Neural progenitor cell (in vitro differentiated cells): ENCODE measurements at regions not wholly inside any gene's neighbourhood (a gene's known extent, or its start where the extent isn't known, plus 50 kb on each side); places are given as distances from the start of the nearest gene placed in this dataset.

Experiments used
- DNase-seq: peaks from one replicate; pipeline ENCODE4 v3.0.0-alpha.2; 2016; ENCODE audit warnings: low spot score
- H2AFZ ChIP-seq: fragments of 200-600 bp; sonication (generic); replicated peaks from 2 replicates; pipeline ENCODE4 v1.6.1; 2016; ENCODE audit warnings: antibody characterized with exemption
- H3F3A ChIP-seq: fragments of 200-600 bp; sonication (generic); 2 replicates; pipeline ENCODE4 v1.6.1; 2016; ENCODE audit warnings: antibody characterized with exemption, low read depth
- H3K27ac ChIP-seq: fragments of 200-600 bp; sonication (generic); 2 replicates; pipeline ENCODE4 v1.5.1; 2016; ENCODE audit warnings: mild to moderate bottlenecking
- H3K27me3 ChIP-seq: fragments of 200-600 bp; sonication (generic); 2 replicates; pipeline ENCODE4 v1.6.1; 2016; ENCODE audit warnings: mild to moderate bottlenecking, moderate library complexity
- H3K36me3 ChIP-seq: fragments of 200-600 bp; sonication (generic); 2 replicates; pipeline ENCODE4 v1.5.1; 2016
- H3K4me1 ChIP-seq: fragments of 200-600 bp; sonication (generic); 2 replicates; pipeline ENCODE4 v1.6.1; 2016; ENCODE audit warnings: mixed run types
- H3K4me2 ChIP-seq: fragments of 200-600 bp; sonication (generic); 2 replicates; pipeline ENCODE4 v1.6.1; 2016
- H3K4me3 ChIP-seq: fragments of 200-600 bp; sonication (generic); 2 replicates; pipeline ENCODE4 v1.5.1; 2016
- H3K79me2 ChIP-seq: fragments of 200-600 bp; sonication (generic); 2 replicates; pipeline ENCODE4 v1.6.1; 2016; ENCODE audit warnings: low read depth
- H3K9ac ChIP-seq: fragments of 200-600 bp; sonication (generic); 2 replicates; pipeline ENCODE4 v1.6.1; 2016
- H3K9me3 ChIP-seq: fragments of 200-600 bp; sonication (generic); 2 replicates; pipeline ENCODE4 v1.5.1; 2016; ENCODE audit warnings: low read depth
- H4K20me1 ChIP-seq: fragments of 200-600 bp; sonication (generic); 2 replicates; pipeline ENCODE4 v1.6.1; 2016; ENCODE audit warnings: low read depth
- H3K27ac Mint-ChIP-seq: 3 replicates; pipeline ENCODE4 v1.8.0; 2021; ENCODE audit warnings: mixed read lengths
- H3K27me3 Mint-ChIP-seq: 2 replicates; pipeline ENCODE4 v1.8.0; 2022; ENCODE audit warnings: low read depth, mild to moderate bottlenecking, inconsistent platforms, moderate library complexity, mixed read lengths; ENCODE audit not compliant: insufficient read depth
- H3K36me3 Mint-ChIP-seq: 3 replicates; pipeline ENCODE4 v1.8.0; 2021; ENCODE audit warnings: mixed read lengths
- H3K4me1 Mint-ChIP-seq: 3 replicates; pipeline ENCODE4 v1.8.0; 2021; ENCODE audit warnings: mixed read lengths
- H3K4me3 Mint-ChIP-seq: 3 replicates; pipeline ENCODE4 v1.8.0; 2021; ENCODE audit warnings: mild to moderate bottlenecking, moderate library complexity, mixed read lengths
- H3K9me3 Mint-ChIP-seq: 3 replicates; pipeline ENCODE4 v1.8.0; 2020; ENCODE audit warnings: mixed read lengths
- CTCF ChIP-seq: fragments of 200-600 bp; sonication (generic); IDR thresholded peaks from 2 replicates; pipeline ENCODE4 v1.5.1; 2017; ENCODE audit warnings: antibody characterized with exemption, mild to moderate bottlenecking
- EZH2 ChIP-seq: fragments of 200-600 bp; sonication (generic); IDR thresholded peaks from 2 replicates; pipeline ENCODE4 v1.6.1; 2017; ENCODE audit warnings: antibody characterized with exemption, mild to moderate bottlenecking, moderate library complexity
- EZH2phosphoT487 ChIP-seq: fragments of 200-600 bp; sonication (generic); IDR thresholded peaks from 2 replicates; pipeline ENCODE4 v1.6.1; 2017; ENCODE audit warnings: antibody characterized with exemption

GRCh38 chr10:29869593-29869992 lies 189.8 kb downstream of the JCAD start:
- peaks cover 2% of the 10 kb centered on the region for H3K36me3 Mint-ChIP-seq
- Histone ChIP-seq H3F3A (no peaks in the 10 kb centered on the region), H2AFZ (no peak overlapping the region), H3K4me3 (no peak overlapping the region), H3K79me2 (no peaks in the 10 kb centered on the region), H3K9ac (no peak overlapping the region), H3K36me3 (no peaks in the 10 kb centered on the region), H3K4me1 (no peaks in the 10 kb centered on the region), H4K20me1 (no peaks in the 10 kb centered on the region), H3K9me3 (no peaks in the 10 kb centered on the region), H3K27me3 (no peaks in the 10 kb centered on the region), H3K4me2 (no peak overlapping the region), H3K27ac (no peak overlapping the region)
- H3K4me3 Mint-ChIP-seq = no peak overlapping the region
- no peak for DNase-seq
- peaks cover 7% of the 10 kb centered on the region for H3K9me3 Mint-ChIP-seq
- TF ChIP-seq EZH2 (no peak), EZH2phosphoT487 (no peak), CTCF (no peak)
- peaks cover 3% of the 10 kb centered on the region for H3K27me3 Mint-ChIP-seq
- H3K4me1 Mint-ChIP-seq = peaks cover 13% of the 10 kb centered on the region
- no peak overlapping the region for H3K27ac Mint-ChIP-seq

- peaks cover 11% of the 10 kb centered on the region for H3K4me1 Mint-ChIP-seq
- H3K27ac ChIP-seq = no peak overlapping the region
- no peak overlapping the region for H3K9ac ChIP-seq
- no peaks in the 10 kb centered on the region for H3K4me1 ChIP-seq
- H3K4me3 ChIP-seq = no peak overlapping the region
- H3F3A ChIP-seq = no peaks in the 10 kb centered on the region
- peaks cover 2% of the 10 kb centered on the region for H3K36me3 Mint-ChIP-seq
- H3K27me3 Mint-ChIP-seq = peaks cover 8% of the 10 kb centered on the region
- no peaks in the 10 kb centered on the region for H4K20me1 ChIP-seq
- TF ChIP-seq CTCF = no peak
- TF ChIP-seq EZH2 = no peak
- TF ChIP-seq EZH2phosphoT487 = no peak
- H3K36me3 ChIP-seq = no peaks in the 10 kb centered on the region
- no peaks in the 10 kb centered on the region for H3K9me3 ChIP-seq
- H3K79me2 ChIP-seq = no peaks in the 10 kb centered on the region
- H2AFZ ChIP-seq = no peak overlapping the region
- peak overlapping the region; percentile 27 for H3K27ac Mint-ChIP-seq
- DNase-seq = no peak
- no peak overlapping the region for H3K4me2 ChIP-seq
- peaks cover 7% of the 10 kb centered on the region for H3K9me3 Mint-ChIP-seq
- H3K4me3 Mint-ChIP-seq = no peak overlapping the region
- H3K27me3 ChIP-seq = no peaks in the 10 kb centered on the region
Measured at GRCh38 chr10:29866356-29866755, 193.0 kb downstream of the JCAD start.

- Histone ChIP-seq H3K79me2 (no peaks in the 10 kb centered on the region), H3K27ac (no peak overlapping the region), H3K4me1 (peaks cover under 1% of the 10 kb centered on the region), H3K4me3 (no peak overlapping the region), H3K27me3 (no peaks in the 10 kb centered on the region), H3F3A (no peaks in the 10 kb centered on the region), H4K20me1 (no peaks in the 10 kb centered on the region), H3K9ac (no peak overlapping the region), H3K4me2 (no peak overlapping the region), H3K9me3 (no peaks in the 10 kb centered on the region), H2AFZ (no peak overlapping the region), H3K36me3 (no peaks in the 10 kb centered on the region)
- no peak for DNase-seq
- peaks cover 7% of the 10 kb centered on the region for H3K9me3 Mint-ChIP-seq
- TF ChIP-seq CTCF (no peak), EZH2 (no peak), EZH2phosphoT487 (no peak)
- peaks cover 8% of the 10 kb centered on the region for H3K27me3 Mint-ChIP-seq
- peaks cover 2% of the 10 kb centered on the region for H3K36me3 Mint-ChIP-seq
- no peak overlapping the region for H3K4me3 Mint-ChIP-seq
- H3K4me1 Mint-ChIP-seq = peaks cover 11% of the 10 kb centered on the region
- peak overlapping the region; percentile 27 for H3K27ac Mint-ChIP-seq
Measured at GRCh38 chr10:29865700-29866355, 193.6 kb downstream of the JCAD start.
